Dermis microvascular lymphatic vessel endothelial cell (primary cell): ENCODE measurements at regions not wholly inside any gene's neighbourhood (a gene's known extent, or its start where the extent isn't known, plus 50 kb on each side); places are given as distances from the start of the nearest gene placed in this dataset.
"Not testable (repeated sequence)": the region's sequence is repeated elsewhere in the genome, so short reads cannot be mapped to it uniquely, and the experiment has no call there.

Experiments used
- DNase-seq, 2 donors: peaks; one replicate each; pipeline versions ENCODE4 v3.0.0 to v3.0.0-alpha.2; 2010; ENCODE audit warnings: low read depth in 2 of 2

GRCh38 chr2:65576861-65577601 lies 144.6 kb upstream of the SPRED2 start:
- DNase-seq, result peak; percentile 75 to 90

- DNase-seq, result no peak
These were observed 143.9 kb upstream of the SPRED2 start for GRCh38 chr2:65576278-65576677.

GRCh38 chr2:65574993-65575392 lies 142.6 kb upstream of the SPRED2 start:
- DNase-seq, result peak in 1 of 2 donors; percentile 52

- DNase-seq, result not testable (repeated sequence)
These were observed 136.4 kb upstream of the SPRED2 start for GRCh38 chr2:65568656-65569440.

DNA sequence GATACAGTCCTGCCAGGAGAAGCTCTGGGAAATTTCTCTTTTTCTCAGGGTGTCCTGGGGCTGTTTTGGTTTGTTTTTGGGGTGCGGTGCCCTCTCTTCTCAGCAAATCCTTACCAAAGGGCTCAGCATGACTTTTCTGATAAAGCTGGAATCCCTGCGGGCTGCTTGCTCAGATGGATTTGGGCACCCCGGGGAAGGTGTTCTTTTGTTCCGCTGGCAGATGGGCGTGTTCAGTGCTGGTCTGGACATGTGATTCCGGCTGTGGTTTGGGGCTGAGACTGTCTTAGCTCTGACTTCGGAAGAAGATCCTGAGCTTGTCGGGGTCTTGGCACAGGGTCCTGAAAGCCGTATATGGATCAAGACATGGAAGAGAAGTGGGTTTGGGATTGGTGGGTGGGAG lies 134.2 kb upstream of the SPRED2 start:
- DNase-seq, result no peak

GRCh38 chr2:65565681-65566080 lies 133.3 kb upstream of the SPRED2 start:
- DNase-seq, result no peak

DNA sequence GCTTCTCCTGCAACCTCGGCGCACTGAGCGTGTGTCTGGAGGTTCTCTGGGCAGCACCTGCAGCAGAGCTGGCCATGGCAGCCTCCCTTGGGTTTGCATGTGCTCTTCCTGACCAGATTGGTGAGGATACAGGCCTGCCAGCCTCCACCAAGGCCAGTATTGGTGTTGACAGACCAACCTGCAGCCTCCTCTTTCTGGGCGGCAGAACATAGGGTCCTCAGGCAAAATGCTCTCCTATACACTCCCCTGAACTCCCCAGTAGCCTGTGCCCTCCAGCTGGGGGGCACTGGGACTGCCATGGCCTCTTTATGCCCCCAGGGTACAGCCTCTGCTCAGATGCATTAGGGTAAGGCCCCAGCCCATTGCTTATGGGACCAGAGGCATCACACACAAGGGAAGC lies 131.9 kb upstream of the SPRED2 start:
- DNase-seq, result no peak

DNA sequence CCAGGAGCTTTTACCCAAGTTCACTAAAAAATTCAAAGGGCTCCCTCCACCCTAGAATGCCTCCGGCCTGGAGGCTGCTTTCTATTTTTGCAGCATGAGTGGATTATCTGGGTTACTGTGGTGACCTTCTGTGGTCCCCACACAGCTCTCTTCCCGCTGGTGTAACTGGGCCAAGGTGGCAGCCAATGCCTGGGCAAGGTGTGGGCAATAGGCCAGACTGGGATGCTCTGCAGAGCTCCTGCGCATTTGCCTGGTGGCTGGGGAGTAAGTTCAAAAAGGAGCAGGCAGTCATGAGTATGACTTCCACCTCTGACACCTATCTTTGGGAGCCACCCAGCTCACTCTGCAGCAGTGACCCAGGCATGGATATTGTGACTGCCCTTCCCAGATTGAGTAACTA lies 130.5 kb upstream of the SPRED2 start:
- no peak for DNase-seq

- DNase-seq, result no peak
These were observed 126.3 kb upstream of the SPRED2 start for GRCh38 chr2:65558743-65559142.

GRCh38 chr2:65557616-65558573 lies 125.5 kb upstream of the SPRED2 start:
- DNase-seq, result no peak

DNA sequence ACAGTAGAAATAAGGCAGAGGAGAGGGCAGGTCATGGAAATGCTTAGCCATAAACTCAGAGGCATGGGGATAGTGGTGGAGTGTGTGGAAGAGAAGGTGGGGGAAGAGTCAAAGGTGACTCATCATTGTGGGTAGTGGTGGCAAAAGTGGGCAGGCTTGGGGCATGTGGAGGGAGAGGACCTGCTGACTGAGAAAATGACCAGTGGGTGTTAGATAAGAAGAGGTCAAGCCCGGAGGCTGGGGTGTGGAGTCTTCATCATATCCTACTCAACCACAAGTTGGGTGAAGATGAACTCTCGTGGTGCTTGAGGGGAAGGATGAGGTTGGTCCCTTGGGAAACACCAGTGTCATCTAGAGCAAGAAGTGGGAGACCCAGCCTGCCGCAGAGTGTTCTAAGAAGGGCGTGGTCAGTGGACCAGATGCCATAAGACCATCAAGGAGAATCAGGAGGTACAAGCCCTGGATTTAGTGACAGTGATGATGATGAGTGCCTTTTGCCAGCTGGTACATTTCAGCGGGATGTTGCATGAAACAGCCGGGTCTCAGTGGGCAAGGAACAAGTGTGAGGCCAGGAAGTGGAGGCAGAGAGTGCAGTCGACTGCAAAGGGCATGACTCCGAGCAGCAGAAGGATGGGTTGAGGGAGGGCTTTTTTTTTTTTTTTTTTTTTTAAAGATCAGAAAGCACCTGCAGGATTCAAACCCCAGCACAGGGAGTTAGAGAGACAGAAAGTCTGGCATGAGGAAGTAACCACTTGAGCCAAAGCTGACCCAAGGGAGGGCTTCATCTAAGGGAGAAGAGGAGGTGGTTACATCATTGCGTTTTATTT lies 122.6 kb upstream of the SPRED2 start:
- DNase-seq, result no peak

- DNase-seq, result no peak
These were observed 121.2 kb upstream of the SPRED2 start for GRCh38 chr2:65553504-65554074.

DNA sequence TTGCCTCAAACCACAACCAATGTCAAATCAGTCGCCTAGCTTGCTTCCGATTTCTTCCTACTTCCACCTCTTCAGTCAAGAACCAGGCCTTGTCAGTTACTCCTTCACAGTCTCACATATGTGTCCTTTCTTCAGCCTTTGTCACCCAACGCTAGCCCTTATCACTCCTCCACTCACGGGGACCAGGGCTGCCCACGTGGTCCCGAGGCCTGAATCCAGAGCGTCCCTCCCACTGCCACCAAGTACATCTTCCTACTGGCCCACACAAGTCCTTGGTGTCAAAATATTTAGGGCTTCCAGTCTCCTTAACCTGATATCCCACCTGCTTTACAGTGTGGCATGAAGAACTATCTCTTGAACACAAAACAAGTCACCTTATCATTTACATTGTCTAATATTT lies 119.1 kb upstream of the SPRED2 start:
- DNase-seq, result no peak

- DNase-seq, result no peak
These were observed 117.8 kb upstream of the SPRED2 start for GRCh38 chr2:65550246-65550645.

- no peak for DNase-seq
These were observed 117.2 kb upstream of the SPRED2 start for GRCh38 chr2:65549631-65550030.

DNA sequence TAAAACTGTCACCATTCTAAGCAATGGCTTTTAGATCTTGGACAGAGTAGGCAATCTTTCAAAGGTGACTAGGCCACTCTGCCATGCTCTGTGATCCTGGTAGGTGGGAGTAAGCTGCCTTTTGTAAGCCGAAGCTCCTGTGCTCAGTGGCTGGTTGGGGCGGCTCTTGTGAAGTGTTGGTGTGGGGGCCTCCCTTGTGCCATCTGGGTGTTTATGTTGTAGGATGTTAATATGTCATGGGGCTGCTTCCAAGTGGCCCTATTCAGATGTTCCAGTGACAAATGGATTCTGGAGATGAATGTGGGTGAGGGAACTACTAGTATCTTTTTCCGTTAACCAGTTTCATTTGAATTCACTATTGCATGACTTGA lies 116.8 kb upstream of the SPRED2 start:
- DNase-seq, result no peak

GRCh38 chr2:65548576-65549256 lies 116.3 kb upstream of the SPRED2 start:
- DNase-seq, result no peak

GRCh38 chr2:65548064-65548463 lies 115.7 kb upstream of the SPRED2 start:
- DNase-seq, result no peak

DNA sequence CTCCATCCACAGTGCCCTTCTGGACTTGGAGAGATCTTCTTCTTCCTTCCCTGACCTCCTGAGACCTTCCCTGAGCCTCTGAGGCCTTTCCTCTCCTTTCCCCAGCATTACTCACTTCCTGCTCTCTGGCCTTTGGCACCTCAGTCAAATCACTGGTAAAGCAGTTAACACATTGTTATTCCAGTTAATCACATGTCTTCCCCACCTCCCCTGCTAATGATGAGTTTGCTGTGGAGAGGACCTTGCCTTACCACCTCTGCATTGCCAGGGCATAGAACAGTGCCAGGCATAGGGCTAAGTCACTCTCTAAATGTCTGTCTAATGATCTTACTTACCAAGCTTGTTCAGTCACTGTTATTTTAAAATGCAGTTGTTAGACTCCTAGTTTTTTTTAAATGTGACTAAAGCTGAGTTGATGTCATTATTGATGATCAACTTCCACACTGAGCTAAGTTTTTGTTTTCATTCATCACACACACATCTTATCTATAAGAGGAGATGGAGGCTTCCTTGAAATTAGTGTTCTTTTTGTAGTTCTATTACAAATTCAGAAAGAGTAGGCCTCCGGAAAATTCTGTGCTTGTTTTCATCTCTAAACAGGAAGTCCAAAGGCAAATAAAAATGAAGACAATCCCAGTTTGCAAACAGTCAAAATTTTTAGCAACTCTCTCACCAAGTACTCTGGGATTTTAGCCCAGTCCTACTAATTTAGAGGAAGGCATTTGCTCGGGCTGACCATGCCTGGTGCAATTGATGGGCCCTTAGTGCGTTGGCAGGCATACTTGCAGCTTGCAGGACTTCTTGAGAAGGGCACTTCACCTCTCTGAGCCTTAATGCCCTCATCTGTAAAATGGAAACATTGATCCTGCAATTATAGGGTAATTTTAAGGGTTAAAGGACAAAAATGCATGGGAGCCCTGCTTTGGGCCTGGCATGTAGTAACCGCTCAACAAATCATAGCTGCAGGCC lies 113.7 kb upstream of the SPRED2 start:
- DNase-seq, result peak; percentile 18 to 65
